ENCODE measurements at regions not wholly inside any gene's neighbourhood (a gene's known extent, or its start where the extent isn't known, plus 50 kb on each side); places are given as distances from the start of the nearest gene placed in this dataset.

- no peak for DNase-seq
These were observed 116.7 kb downstream of the BEGAIN start for GRCh38 chr14:100470523-100470897.

- no peak for DNase-seq
These were observed 115.7 kb downstream of the BEGAIN start for GRCh38 chr14:100471441-100472093.

- no peak for DNase-seq
These were observed 115.1 kb downstream of the BEGAIN start for GRCh38 chr14:100472094-100472455.

GRCh38 chr14:100472491-100472890 is 114.7 kb downstream of the BEGAIN start:
- DNase-seq, result no peak

DNA sequence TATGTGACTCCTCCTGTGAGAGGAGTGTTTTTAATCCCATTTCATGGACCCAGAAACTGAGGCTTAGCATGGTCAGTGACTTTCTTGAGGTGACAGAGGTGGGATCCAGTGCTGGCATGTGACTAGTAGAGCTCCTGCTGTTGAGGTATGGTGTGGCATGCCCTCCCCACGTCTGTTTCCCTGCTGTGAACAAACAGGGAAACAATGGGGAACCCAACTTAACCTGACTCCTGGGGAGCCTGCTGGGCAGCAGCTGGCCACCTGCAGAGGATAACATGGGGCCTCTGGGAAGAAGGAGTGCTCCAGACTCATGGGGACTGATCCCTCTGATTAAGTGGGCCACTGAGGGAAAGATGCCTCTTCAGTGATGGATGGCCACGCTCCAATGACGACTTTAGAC is 114.0 kb downstream of the BEGAIN start:
- no peak for DNase-seq

GRCh38 chr14:100474196-100474595 is 113.0 kb downstream of the BEGAIN start:
- DNase-seq, result no peak

DNA sequence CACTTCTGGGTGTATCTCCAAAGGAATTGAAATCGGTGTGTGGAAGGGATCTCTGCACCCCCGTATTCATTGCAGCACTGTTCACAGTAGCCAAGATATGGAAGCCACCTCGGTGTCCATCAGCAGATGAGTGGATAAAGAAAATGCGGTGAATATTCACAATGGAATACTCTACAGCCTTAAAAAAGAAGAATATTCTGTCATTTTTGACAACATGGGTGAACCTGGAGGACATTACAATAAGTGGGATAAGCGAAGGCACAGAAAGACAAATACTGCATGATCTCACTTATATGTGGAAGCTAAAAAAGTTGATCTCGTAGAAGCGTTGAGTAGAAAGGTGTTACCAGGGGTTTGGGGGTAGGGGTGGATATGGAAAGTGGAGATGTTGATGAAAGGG is 111.9 kb downstream of the BEGAIN start:
- DNase-seq, result no peak

DNA sequence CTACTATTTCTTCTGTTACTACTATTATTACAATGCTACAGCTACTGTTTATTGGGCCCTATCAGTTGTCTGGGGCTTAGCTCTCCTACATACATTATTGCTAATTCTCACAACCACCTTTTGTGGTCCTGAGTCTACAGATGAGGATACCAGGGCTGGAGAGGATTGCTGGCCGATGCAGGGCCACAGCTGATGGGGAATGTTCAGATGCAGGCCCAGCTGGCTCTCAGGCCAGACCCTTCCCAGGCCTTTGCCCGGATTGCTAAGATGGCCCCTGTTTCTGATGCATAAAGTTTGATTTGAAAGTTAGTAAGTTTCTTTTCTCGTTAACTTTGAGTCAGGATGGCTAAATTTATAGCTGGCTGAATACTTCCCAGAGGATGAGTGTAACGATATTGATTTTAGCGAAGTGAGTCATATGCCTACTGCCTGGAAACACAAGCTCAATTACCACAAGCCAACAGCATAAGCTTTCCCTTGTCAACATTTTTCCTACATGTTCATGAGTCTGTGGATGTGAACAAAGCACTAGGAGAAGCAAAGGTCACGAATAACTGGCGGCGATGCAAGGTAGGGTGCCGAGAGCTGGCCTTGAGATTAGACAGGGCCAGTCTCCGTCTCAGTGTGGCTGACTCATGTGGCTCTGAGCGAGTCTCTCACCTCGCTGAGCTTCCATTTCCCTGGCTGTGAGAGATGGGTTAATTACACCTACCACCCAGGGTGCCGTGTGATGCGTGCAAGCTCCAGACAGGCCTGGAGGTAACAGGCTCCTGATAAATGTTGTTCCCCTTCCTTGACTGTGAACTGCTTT is 111.0 kb downstream of the BEGAIN start:
- DNase-seq, result no peak

DNA sequence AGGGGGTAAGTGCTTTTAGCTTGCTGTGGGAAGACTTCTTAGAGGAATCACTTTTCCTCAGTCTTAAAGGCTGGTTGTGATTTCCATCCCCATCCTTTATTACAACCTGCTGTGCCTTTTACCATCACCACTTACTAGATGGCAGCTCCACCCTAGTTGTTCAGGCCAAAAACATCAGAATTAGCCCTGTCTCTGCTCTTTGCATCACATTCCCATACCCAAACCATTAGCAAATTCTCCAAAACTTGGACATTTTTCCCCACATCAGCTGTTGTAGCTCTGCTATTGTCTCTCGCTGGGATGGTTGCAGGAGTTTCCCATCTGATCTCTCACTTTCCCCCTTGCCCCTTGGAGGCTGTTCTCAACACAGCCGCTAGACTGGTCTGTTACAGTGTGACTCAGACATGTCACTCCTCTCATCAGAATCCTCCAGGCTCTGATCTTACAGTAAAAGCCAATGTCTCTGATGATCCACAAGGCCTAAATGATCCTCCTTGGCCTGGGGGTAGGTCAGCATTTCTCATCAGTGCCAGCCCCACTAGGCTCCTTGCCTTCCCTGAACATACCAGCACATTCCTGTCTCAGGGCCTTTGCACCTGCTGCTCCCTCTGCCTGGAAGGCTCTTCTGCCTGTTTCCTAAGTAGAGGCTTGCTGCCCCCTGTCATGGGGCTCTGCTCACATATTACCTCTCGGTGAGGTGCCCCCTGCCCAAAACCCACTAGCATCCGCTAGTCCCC is 102.5 kb downstream of the BEGAIN start:
- DNase-seq, result no peak

- peak; percentile 56 for DNase-seq
These were observed 101.0 kb downstream of the BEGAIN start for GRCh38 chr14:100486025-100486828.

All from activated naive CD4-positive, alpha-beta T cell treated with Interleukin-2 at 50 U/mL for 16 hours (primary cell).